Karpas-422 (cell line): ENCODE measurements at regions not wholly inside any gene's neighbourhood (a gene's known extent, or its start where the extent isn't known, plus 50 kb on each side); places are given as distances from the start of the nearest gene placed in this dataset.

ENCODE experiments used
- DNase-seq: peaks from one replicate; pipeline ENCODE4 v3.0.0-alpha.2; 2015
- H2AFZ ChIP-seq: fragments of 200-600 bp; sonication (generic); 2 replicates; pipeline ENCODE4 v1.6.1; 2014; ENCODE audit warnings: antibody characterized with exemption, low read length, mixed read lengths
- H3K27ac ChIP-seq: fragments of 200-600 bp; sonication (generic); 2 replicates; pipeline ENCODE4 v1.5.1; 2014; ENCODE audit warnings: mild to moderate bottlenecking, low read length, moderate library complexity
- H3K27me3 ChIP-seq: fragments of 200-600 bp; sonication (generic); 2 replicates; pipeline ENCODE4 v1.6.1; 2014; ENCODE audit warnings: low read length, mixed read lengths
- H3K36me3 ChIP-seq: fragments of 200-600 bp; sonication (generic); 2 replicates; pipeline ENCODE4 v1.6.1; 2014; ENCODE audit warnings: low read length, mixed read lengths; ENCODE audit not compliant: insufficient read depth
- H3K4me1 ChIP-seq: fragments of 200-600 bp; sonication (generic); 2 replicates; pipeline ENCODE4 v1.6.1; 2014; ENCODE audit warnings: mild to moderate bottlenecking, low read length, mixed read lengths
- H3K4me2 ChIP-seq: fragments of 200-600 bp; sonication (generic); 2 replicates; pipeline ENCODE4 v1.6.1; 2014; ENCODE audit warnings: low read length, low read depth, mild to moderate bottlenecking; ENCODE audit not compliant: poor library complexity, severe bottlenecking
- H3K4me3 ChIP-seq: fragments of 200-600 bp; sonication (generic); 2 replicates; pipeline ENCODE4 v1.5.1; 2014; ENCODE audit warnings: mild to moderate bottlenecking, antibody characterized with exemption, low read length, mixed read lengths
- H3K79me2 ChIP-seq: fragments of 200-600 bp; sonication (generic); 2 replicates; pipeline ENCODE4 v1.6.1; 2014; ENCODE audit warnings: mild to moderate bottlenecking, low read length, mixed read lengths
- H3K9ac ChIP-seq: fragments of 200-600 bp; sonication (generic); 2 replicates; pipeline ENCODE4 v1.6.0; 2014; ENCODE audit warnings: low read length
- H3K9me2 ChIP-seq: fragments of 200-600 bp; sonication (generic), shearing (Covaris generic); replicated peaks from 2 replicates; pipeline ENCODE4 v1.6.0; 2014; ENCODE audit warnings: mild to moderate bottlenecking, low read length, moderate library complexity; ENCODE audit not compliant: insufficient read depth
- H3K9me3 ChIP-seq: fragments of 300-700, 200-600 bp; sonication (generic); 2 replicates; pipeline ENCODE4 v1.6.1; 2014; ENCODE audit warnings: low read length, mixed read lengths
- H4K20me1 ChIP-seq: fragments of 200-600 bp; sonication (generic); 2 replicates; pipeline ENCODE4 v1.6.1; 2014; ENCODE audit warnings: mild to moderate bottlenecking, antibody characterized with exemption, low read length, low read depth; ENCODE audit not compliant: insufficient read depth

DNA sequence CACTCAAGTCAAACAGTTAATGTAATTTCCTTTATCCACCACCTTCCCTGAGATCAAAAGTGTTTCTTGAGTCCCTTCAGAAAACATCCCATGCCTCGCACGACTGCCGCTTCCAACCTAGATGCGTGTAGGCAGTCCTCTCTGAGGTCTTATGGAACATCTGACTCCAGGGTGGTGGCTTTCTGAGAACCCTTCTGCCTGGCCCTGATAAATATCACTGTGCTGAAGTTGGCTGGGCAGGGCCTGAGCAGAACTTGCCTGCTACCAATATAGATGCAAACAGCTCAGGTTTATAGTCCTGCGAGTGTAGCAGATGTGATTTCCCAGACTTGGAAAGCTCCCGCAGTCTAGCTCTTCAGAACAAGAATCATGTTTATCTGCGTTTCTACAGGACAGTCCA, 61.1 kb upstream of the GPR12 start:
- Histone ChIP-seq H4K20me1 (no peaks in the 10 kb centered on the region), H3K79me2 (no peaks in the 10 kb centered on the region), H3K36me3 (no peaks in the 10 kb centered on the region), H3K4me1 (no peaks in the 10 kb centered on the region), H3K9me2 (no peaks in the 10 kb centered on the region), H3K9ac (no peak overlapping the region), H3K9me3 (no peaks in the 10 kb centered on the region), H3K27me3 (no peaks in the 10 kb centered on the region), H2AFZ (no peak overlapping the region), H3K4me2 (no peak overlapping the region), H3K4me3 (no peak overlapping the region), H3K27ac (no peak overlapping the region)
- no peak for DNase-seq

DNA sequence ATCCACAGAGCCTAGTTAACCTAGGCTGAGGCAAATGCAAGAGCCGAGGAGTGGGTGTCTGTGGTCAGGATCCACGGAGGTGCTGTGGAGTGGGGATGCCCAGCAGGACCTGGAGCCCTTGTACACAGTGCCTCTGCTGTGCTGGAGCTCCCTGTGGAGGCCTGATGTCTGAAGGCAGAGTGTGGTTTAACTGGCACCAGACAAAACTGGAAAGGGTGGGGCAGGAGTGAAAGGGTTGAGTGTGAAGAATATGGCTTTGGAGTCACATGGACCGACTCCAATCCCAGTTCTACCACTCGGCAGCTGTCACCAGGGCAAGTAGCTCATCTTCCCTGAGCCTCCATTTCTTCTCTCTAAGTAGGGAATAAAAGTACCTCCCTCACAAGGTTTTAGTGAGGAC, 60.3 kb upstream of the GPR12 start:
- no peak overlapping the region for H2AFZ ChIP-seq
- no peaks in the 10 kb centered on the region for H4K20me1 ChIP-seq
- H3K4me2 ChIP-seq, result no peak overlapping the region
- no peak overlapping the region for H3K27ac ChIP-seq
- H3K9ac ChIP-seq, result no peak overlapping the region
- H3K79me2 ChIP-seq, result no peaks in the 10 kb centered on the region
- no peaks in the 10 kb centered on the region for H3K9me3 ChIP-seq
- no peak overlapping the region for H3K4me3 ChIP-seq
- H3K36me3 ChIP-seq, result no peaks in the 10 kb centered on the region
- H3K4me1 ChIP-seq, result no peaks in the 10 kb centered on the region
- no peak for DNase-seq
- no peaks in the 10 kb centered on the region for H3K9me2 ChIP-seq
- H3K27me3 ChIP-seq, result no peaks in the 10 kb centered on the region

DNA sequence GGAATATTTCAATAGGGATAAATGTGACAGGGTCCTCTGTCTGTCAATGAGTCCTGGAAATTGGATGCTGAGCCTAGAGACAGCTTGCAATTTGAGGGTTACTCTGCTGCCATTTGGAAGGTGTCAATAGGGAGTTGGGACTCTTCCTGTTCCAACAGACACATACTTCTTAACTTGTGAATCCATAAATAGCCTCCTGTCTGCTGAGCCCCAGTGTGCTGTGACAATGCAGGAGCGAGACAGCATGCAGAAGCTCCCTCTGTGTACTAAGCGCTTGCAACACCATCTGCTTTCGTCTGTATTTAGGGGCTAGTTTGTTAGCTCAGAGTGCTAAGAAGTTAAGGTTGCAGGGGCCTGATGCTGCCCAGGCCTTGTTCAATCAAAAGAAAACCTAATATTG, 58.5 kb upstream of the GPR12 start:
- Histone ChIP-seq H3K79me2 (no peaks in the 10 kb centered on the region), H3K4me2 (no peak overlapping the region), H2AFZ (no peak overlapping the region), H4K20me1 (no peaks in the 10 kb centered on the region), H3K9me2 (no peaks in the 10 kb centered on the region), H3K27me3 (no peaks in the 10 kb centered on the region), H3K9me3 (no peaks in the 10 kb centered on the region), H3K27ac (no peak overlapping the region), H3K4me3 (no peak overlapping the region), H3K9ac (no peak overlapping the region), H3K36me3 (no peaks in the 10 kb centered on the region), H3K4me1 (no peaks in the 10 kb centered on the region)
- no peak for DNase-seq

DNA sequence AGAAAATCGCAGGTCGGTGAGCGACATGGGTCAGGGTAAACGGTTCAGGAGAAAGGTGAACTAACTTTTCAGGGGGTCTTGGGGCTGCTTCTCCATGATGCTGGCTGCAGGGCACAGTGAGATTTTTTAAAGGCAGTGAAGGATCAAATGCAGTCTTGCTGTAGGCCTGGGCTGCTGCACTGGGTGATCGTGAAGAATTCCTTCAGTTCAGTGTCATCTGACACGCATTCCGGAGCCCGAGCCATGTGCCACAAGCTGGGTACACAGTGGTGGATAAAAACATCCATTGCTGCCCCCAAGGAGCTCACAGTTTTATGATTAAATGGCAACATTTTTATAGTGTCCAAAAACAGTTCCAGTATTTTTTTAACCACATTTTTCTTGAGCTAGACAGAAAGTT, 56.3 kb upstream of the GPR12 start:
- no peak for DNase-seq

DNA sequence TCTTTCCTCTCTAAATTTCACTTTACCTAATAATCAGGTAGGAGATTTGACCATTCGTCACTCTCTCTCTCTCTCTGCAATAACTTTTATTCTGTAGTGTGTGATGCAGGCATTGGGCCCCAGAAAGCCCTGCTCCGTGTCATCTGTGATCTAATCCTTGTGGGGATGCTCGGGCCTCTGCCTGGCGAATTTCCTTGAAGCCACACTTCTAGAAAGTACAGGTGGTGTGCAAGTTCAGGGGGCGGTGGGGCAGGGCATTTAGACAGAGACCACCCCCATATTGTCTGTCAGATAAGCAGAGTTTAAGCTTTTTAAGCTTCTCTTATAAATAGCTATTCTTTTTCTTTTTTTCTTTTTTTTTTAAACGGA, 53.4 kb upstream of the GPR12 start:
- Histone ChIP-seq H3K27me3 (no peaks in the 10 kb centered on the region), H3K4me3 (no peak overlapping the region), H3K4me2 (no peak overlapping the region), H3K9ac (no peak overlapping the region), H3K36me3 (no peaks in the 10 kb centered on the region), H3K9me3 (no peaks in the 10 kb centered on the region), H3K27ac (no peak overlapping the region), H2AFZ (no peak overlapping the region), H4K20me1 (no peaks in the 10 kb centered on the region), H3K9me2 (no peaks in the 10 kb centered on the region), H3K4me1 (no peaks in the 10 kb centered on the region), H3K79me2 (no peaks in the 10 kb centered on the region)
- no peak for DNase-seq

More for the DNA sequence above, 56.3 kb upstream of the GPR12 start:
- no peaks in the 10 kb centered on the region for H3K79me2 ChIP-seq
- H2AFZ ChIP-seq, result no peak overlapping the region
- no peaks in the 10 kb centered on the region for H3K36me3 ChIP-seq
- H3K9ac ChIP-seq, result no peak overlapping the region
- no peaks in the 10 kb centered on the region for H3K4me1 ChIP-seq
- H3K4me3 ChIP-seq, result no peak overlapping the region
- H3K4me2 ChIP-seq, result no peak overlapping the region
- no peaks in the 10 kb centered on the region for H4K20me1 ChIP-seq
- no peaks in the 10 kb centered on the region for H3K9me3 ChIP-seq
- no peak overlapping the region for H3K27ac ChIP-seq
- no peaks in the 10 kb centered on the region for H3K9me2 ChIP-seq
- no peaks in the 10 kb centered on the region for H3K27me3 ChIP-seq

DNA sequence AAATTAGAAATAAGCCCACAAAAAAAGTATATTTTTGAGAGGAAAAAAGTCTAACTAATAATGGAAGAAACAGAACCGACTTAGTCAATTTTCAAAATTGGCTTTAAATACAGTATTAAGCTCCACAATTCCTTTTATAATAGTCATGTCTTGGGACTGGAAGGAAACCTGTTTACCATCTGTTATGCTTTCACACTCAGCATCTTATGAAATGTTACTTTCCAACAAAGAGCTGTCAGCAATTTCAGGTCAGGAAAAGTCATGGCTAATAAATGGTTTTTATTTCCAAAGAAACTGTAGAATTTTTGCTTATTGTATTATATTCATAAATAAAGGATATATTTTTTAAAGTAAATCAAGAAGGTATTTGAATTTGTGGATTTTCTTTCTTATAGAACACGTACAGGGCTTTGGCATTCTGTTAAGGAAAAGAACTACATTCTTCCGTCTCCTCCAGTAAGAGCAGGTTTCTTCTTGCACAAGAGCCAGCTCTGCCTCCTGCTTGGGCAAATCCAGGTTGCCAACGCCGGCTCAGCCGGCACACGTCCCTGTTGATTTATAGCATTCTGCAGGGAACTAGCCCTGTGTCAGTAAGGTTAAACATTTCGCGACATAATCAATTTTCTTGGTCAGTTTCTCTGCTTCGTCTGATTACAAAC, 52.9 kb upstream of the GPR12 start:
- H3K9me3 ChIP-seq, result no peaks in the 10 kb centered on the region
- no peak for DNase-seq
- no peak overlapping the region for H3K4me2 ChIP-seq
- no peaks in the 10 kb centered on the region for H3K27me3 ChIP-seq
- H2AFZ ChIP-seq, result no peak overlapping the region
- no peak overlapping the region for H3K9ac ChIP-seq
- H3K4me1 ChIP-seq, result no peaks in the 10 kb centered on the region
- H3K79me2 ChIP-seq, result no peaks in the 10 kb centered on the region
- H3K4me3 ChIP-seq, result no peak overlapping the region
- no peaks in the 10 kb centered on the region for H3K9me2 ChIP-seq
- H3K27ac ChIP-seq, result no peak overlapping the region
- no peaks in the 10 kb centered on the region for H4K20me1 ChIP-seq
- H3K36me3 ChIP-seq, result no peaks in the 10 kb centered on the region

DNA sequence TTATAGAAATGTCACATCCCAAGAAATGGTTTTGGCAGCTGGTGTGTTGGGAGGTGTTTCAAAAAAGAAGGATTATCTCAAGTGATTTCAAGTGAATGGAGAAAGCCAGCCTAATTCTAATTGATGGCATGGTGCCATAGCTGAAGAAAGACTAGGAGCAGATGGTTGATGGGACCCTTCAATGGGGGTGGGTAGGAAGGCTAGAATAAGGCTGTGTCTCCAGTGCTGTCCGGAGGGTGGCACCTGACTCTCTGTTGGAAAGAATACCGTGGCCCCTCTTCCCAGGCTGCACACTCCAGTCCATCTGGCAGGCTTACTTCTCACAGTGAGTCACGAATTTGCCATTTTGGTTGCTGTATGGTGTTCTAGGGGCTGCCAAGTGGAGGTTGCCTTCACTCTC, 51.0 kb upstream of the GPR12 start:
- no peak for DNase-seq
- Histone ChIP-seq H3K27ac (no peak overlapping the region), H2AFZ (no peak overlapping the region), H3K36me3 (no peaks in the 10 kb centered on the region), H3K9ac (no peak overlapping the region), H3K79me2 (no peaks in the 10 kb centered on the region), H3K4me1 (no peaks in the 10 kb centered on the region), H4K20me1 (no peaks in the 10 kb centered on the region), H3K4me3 (no peak overlapping the region), H3K9me2 (no peaks in the 10 kb centered on the region), H3K27me3 (no peaks in the 10 kb centered on the region), H3K4me2 (no peak overlapping the region), H3K9me3 (no peaks in the 10 kb centered on the region)
